ENCODE measurements at regions not wholly inside any gene's neighbourhood (a gene's known extent, or its start where the extent isn't known, plus 50 kb on each side); places are given as distances from the start of the nearest gene placed in this dataset.
"Not testable (repeated sequence)": the region's sequence is repeated elsewhere in the genome, so short reads cannot be mapped to it uniquely, and the experiment has no call there.

DNA sequence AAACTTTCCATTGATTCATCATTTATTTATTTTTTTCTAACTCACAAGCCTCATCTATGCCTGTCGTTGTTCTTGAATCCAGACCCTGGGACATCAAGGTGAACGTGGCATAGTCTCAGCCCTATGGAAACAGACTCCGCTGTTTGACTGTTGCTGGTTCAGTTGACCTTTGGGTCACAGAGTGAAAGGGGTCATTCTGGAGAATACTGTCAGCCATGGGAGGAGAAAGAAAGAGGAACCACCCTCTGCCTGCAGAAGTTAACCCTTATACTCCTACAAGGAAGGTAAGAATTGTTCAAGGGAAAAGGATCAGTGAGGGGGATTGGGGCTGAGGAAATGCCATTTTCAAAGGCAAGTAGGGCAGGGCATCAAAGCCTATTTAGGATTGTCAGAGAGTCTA lies 387.6 kb upstream of the MAF start:
- Histone ChIP-seq H3K4me1 (no peaks in the 10 kb centered on the region), H3K27ac (no peak overlapping the region), H3K27me3 (no peaks in the 10 kb centered on the region), H3K9me3 (no peaks in the 10 kb centered on the region), H3K36me3 (no peaks in the 10 kb centered on the region), H3K4me3 (no peak overlapping the region)
- intact Hi-C loops (cut with DNase I) = no loop called here
- TF ChIP-seq, protein P1, sequence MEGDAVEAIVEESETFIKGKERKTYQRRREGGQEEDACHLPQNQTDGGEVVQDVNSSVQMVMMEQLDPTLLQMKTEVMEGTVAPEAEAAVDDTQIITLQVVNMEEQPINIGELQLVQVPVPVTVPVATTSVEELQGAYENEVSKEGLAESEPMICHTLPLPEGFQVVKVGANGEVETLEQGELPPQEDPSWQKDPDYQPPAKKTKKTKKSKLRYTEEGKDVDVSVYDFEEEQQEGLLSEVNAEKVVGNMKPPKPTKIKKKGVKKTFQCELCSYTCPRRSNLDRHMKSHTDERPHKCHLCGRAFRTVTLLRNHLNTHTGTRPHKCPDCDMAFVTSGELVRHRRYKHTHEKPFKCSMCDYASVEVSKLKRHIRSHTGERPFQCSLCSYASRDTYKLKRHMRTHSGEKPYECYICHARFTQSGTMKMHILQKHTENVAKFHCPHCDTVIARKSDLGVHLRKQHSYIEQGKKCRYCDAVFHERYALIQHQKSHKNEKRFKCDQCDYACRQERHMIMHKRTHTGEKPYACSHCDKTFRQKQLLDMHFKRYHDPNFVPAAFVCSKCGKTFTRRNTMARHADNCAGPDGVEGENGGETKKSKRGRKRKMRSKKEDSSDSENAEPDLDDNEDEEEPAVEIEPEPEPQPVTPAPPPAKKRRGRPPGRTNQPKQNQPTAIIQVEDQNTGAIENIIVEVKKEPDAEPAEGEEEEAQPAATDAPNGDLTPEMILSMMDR (IDR thresholded peaks at IDR 0.05) = no peak
- no peak for DNase-seq
- no peak for ATAC-seq

- no peak overlapping the region for H3K4me3 ChIP-seq
- ATAC-seq (no peak), DNase-seq (no peak)
- TF ChIP-seq, protein P1 (IDR thresholded peaks at IDR 0.05) = no peak
- intact Hi-C loops (cut with DNase I) = no loop called here
- no peaks in the 10 kb centered on the region for H3K9me3 ChIP-seq
- no peaks in the 10 kb centered on the region for H3K36me3 ChIP-seq
- no peaks in the 10 kb centered on the region for H3K4me1 ChIP-seq
- no peaks in the 10 kb centered on the region for H3K27me3 ChIP-seq
- no peak overlapping the region for H3K27ac ChIP-seq
Observed at GRCh38 chr16:79986352-79986751, 385.8 kb upstream of the MAF start.

DNA sequence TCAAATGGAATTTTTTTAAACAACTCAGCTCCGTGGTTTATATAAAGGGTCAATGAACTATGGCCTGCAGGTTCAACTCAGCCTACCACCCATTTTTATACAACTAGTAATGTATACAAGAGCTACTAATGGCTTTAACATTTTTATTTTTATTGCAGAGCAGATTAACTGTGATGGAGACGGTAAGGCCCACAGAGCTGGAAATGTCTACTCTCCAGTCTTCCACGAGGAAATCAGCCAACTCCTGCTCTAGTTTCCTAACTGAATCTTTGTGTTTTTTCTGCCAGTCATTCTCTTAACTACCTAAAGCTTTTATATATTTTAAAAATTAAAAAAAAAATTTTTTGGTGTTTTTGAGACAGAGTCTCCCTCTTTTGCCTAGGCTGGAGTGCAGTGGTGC lies 385.1 kb upstream of the MAF start:
- Histone ChIP-seq H3K9me3 (no peaks in the 10 kb centered on the region), H3K27me3 (no peaks in the 10 kb centered on the region), H3K4me1 (no peaks in the 10 kb centered on the region), H3K36me3 (no peaks in the 10 kb centered on the region), H3K27ac (no peak overlapping the region), H3K4me3 (no peak overlapping the region)
- DNase-seq (peak in 2 of 4 donors; percentile 77 to 80), ATAC-seq (no peak)
- TF ChIP-seq, protein P1 (IDR thresholded peaks at IDR 0.05) = no peak
- intact Hi-C loops (cut with DNase I) = no loop called here

GRCh38 chr16:79984149-79984548 lies 383.6 kb upstream of the MAF start:
- ATAC-seq; DNase-seq; H3K9me3 ChIP-seq; H3K4me1 ChIP-seq; H3K27me3 ChIP-seq; intact Hi-C loops (cut with DNase I); H3K36me3 ChIP-seq; H3K4me3 ChIP-seq; H3K27ac ChIP-seq: not testable (repeated sequence)

DNA sequence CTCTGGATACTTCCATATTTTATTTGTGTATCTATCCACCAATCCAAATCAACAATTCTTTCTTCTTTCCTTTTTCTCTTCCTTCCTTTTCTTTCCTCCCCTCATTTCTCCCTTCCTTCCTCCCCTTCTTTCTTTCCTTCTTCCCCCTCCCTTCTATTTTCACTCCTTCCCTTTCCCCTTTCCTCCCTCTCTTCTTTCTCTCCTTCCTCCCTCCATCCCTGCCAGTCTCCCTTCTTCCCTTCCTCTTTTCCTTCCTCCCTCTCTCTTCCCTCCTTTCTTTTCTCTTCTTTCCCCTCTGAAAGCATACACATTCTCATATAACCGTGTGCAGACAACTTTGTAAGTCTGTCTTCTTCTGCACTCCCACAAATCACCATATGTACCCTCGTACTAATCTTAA lies 382.3 kb upstream of the MAF start:
- Histone ChIP-seq H3K4me1 (no peaks in the 10 kb centered on the region), H3K27me3 (no peaks in the 10 kb centered on the region), H3K4me3 (no peak overlapping the region), H3K27ac (no peak overlapping the region), H3K36me3 (no peaks in the 10 kb centered on the region), H3K9me3 (no peaks in the 10 kb centered on the region)
- TF ChIP-seq, protein P1 (IDR thresholded peaks at IDR 0.05) = no peak
- no peak for ATAC-seq
- no peak for DNase-seq
- intact Hi-C loops (cut with DNase I) = no loop called here

DNA sequence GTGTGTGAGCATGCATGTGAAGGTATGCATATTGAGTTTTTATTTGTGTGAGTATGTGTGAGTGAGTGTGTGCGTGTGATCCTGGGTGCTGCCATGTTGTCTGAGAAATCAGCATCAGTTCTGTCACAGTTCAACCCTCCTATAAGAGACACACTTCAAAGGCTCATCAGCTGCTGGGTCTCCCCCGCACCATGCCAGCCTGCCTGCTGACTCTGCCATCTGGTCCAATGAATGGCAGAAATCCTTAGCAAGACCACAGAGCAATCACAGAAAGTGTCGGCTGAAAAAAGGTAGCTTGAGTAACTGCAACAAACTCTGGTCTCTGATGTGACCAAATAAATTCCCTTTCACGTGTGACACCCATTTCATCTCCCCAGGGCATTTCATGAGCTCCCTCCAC lies 381.8 kb upstream of the MAF start:
- no peak overlapping the region for H3K4me3 ChIP-seq
- no peak for DNase-seq
- no peaks in the 10 kb centered on the region for H3K27me3 ChIP-seq
- no peaks in the 10 kb centered on the region for H3K36me3 ChIP-seq
- no peaks in the 10 kb centered on the region for H3K9me3 ChIP-seq
- no peak overlapping the region for H3K27ac ChIP-seq
- intact Hi-C loops (cut with DNase I) = no loop called here
- ATAC-seq = no peak
- TF ChIP-seq, protein P1 (IDR thresholded peaks at IDR 0.05) = no peak
- H3K4me1 ChIP-seq = no peaks in the 10 kb centered on the region

Data from left lung (tissue), 4 donors.